ENCODE measurements at regions not wholly inside any gene's neighbourhood (a gene's known extent, or its start where the extent isn't known, plus 50 kb on each side); places are given as distances from the start of the nearest gene placed in this dataset.

- Histone ChIP-seq H3K27me3 (ENCODE audit: insufficient read depth, poor library complexity, severe bottlenecking) (no peaks in the 10 kb centered on the region), H3K27ac (replicated peaks) (no peak overlapping the region), H3K4me3 (replicated peaks; ENCODE audit: insufficient read depth, low read length) (no peak overlapping the region)
- TF ChIP-seq REST (IDR thresholded peaks at IDR 0.05; ENCODE audit: insufficient replicate concordance, low read depth) (no peak), POLR2AphosphoS5 (IDR thresholded peaks at IDR 0.05; ENCODE audit: low read depth) (no peak), CTCF (IDR thresholded peaks at IDR 0.05; ENCODE audit: insufficient read depth, low read length) (no peak), SPI1 (IDR thresholded peaks at IDR 0.05; ENCODE audit: borderline replicate concordance, low read depth) (no peak)
- DNase-seq (ENCODE audit: low read depth in 1 of 2, low spot score in 1 of 2): no peak
Observed at GRCh38 chr2:239697399-239698164, 296.8 kb upstream of the HDAC4 start.

- Histone ChIP-seq H3K4me3 (replicated peaks; ENCODE audit: insufficient read depth, low read length) (no peak overlapping the region), H3K27ac (replicated peaks) (no peak overlapping the region), H3K27me3 (ENCODE audit: insufficient read depth, poor library complexity, severe bottlenecking) (no peaks in the 10 kb centered on the region)
- DNase-seq (ENCODE audit: low read depth in 1 of 2, low spot score in 1 of 2): no peak
- TF ChIP-seq POLR2AphosphoS5 (IDR thresholded peaks at IDR 0.05; ENCODE audit: low read depth): no peak
- TF ChIP-seq REST (IDR thresholded peaks at IDR 0.05; ENCODE audit: insufficient replicate concordance, low read depth): no peak
- no peak for TF ChIP-seq CTCF (IDR thresholded peaks at IDR 0.05; ENCODE audit: insufficient read depth, low read length)
- TF ChIP-seq SPI1 (IDR thresholded peaks at IDR 0.05; ENCODE audit: borderline replicate concordance, low read depth): no peak
- no peak for TF ChIP-seq GABPA (IDR thresholded peaks at IDR 0.05; ENCODE audit: low read depth)
Observed at GRCh38 chr2:239696559-239697207, 295.9 kb upstream of the HDAC4 start.

- Histone ChIP-seq H3K27me3 (ENCODE audit: insufficient read depth, poor library complexity, severe bottlenecking) (no peaks in the 10 kb centered on the region), H3K27ac (replicated peaks) (no peak overlapping the region), H3K4me3 (replicated peaks; ENCODE audit: insufficient read depth, low read length) (no peak overlapping the region)
- TF ChIP-seq SPI1 (IDR thresholded peaks at IDR 0.05; ENCODE audit: borderline replicate concordance, low read depth): no peak
- TF ChIP-seq REST (IDR thresholded peaks at IDR 0.05; ENCODE audit: insufficient replicate concordance, low read depth): no peak
- TF ChIP-seq POLR2AphosphoS5 (IDR thresholded peaks at IDR 0.05; ENCODE audit: low read depth): no peak
- no peak for TF ChIP-seq GABPA (IDR thresholded peaks at IDR 0.05; ENCODE audit: low read depth)
- no peak for TF ChIP-seq CTCF (IDR thresholded peaks at IDR 0.05; ENCODE audit: insufficient read depth, low read length)
- DNase-seq (ENCODE audit: low read depth in 1 of 2, low spot score in 1 of 2): no peak
Observed at GRCh38 chr2:239695728-239696240, 295.0 kb upstream of the HDAC4 start.
